ENCODE measurements at regions not wholly inside any gene's neighbourhood (a gene's known extent, or its start where the extent isn't known, plus 50 kb on each side); places are given as distances from the start of the nearest gene placed in this dataset.

- no peak overlapping the region for H2AFZ ChIP-seq (ENCODE audit: low read length)
- DNase-seq (ENCODE audit: low spot score) (no peak), FAIRE-seq (no peak), ATAC-seq (no peak)
- H3K27ac ChIP-seq (ENCODE audit: extremely low read length, insufficient read depth, low read length): no peak overlapping the region
- CTCF ChIA-PET (ENCODE audit: low intra/inter-chr PET ratio, low total read pairs): no interaction called here
- H3K4me1 ChIP-seq (ENCODE audit: insufficient read depth, low read length): no peaks in the 10 kb centered on the region
- TF ChIP-seq MXD3 (CRISPR knock-in tag; IDR thresholded peaks at IDR 0.05): no peak
- no peak for TF ChIP-seq MLXIP (CRISPR knock-in tag; IDR thresholded peaks at IDR 0.05; ENCODE audit: borderline replicate concordance)
- TF ChIP-seq MAFG (CRISPR knock-in tag; IDR thresholded peaks at IDR 0.05): no peak
- no peak for TF ChIP-seq RFX5 (IDR thresholded peaks at IDR 0.05; ENCODE audit: low read depth, low read length)
- no peak for TF ChIP-seq ZNF629 (CRISPR knock-in tag; conservative IDR thresholded peaks at IDR 0.05)
- TF ChIP-seq ZNF354B (CRISPR knock-in tag; IDR thresholded peaks at IDR 0.05): no peak
- no peak for TF ChIP-seq PBX3 (CRISPR knock-in tag; IDR thresholded peaks at IDR 0.05; ENCODE audit: borderline replicate concordance)
- TF ChIP-seq NFE2 (CRISPR knock-in tag; IDR thresholded peaks at IDR 0.05): no peak
- TF ChIP-seq SIN3A (IDR thresholded peaks at IDR 0.05; ENCODE audit: borderline replicate concordance, low read depth, low read length): no peak
- TF ChIP-seq ZNF501 (CRISPR knock-in tag; IDR thresholded peaks at IDR 0.05): no peak
- TF ChIP-seq ZNF280D (CRISPR knock-in tag; IDR thresholded peaks at IDR 0.05): no peak
- TF ChIP-seq NFATC3 (CRISPR knock-in tag; IDR thresholded peaks at IDR 0.05): no peak
- TF ChIP-seq ZNF383 (CRISPR knock-in tag; IDR thresholded peaks at IDR 0.05; ENCODE audit: borderline replicate concordance): no peak
- TF ChIP-seq ELF4 (CRISPR knock-in tag; IDR thresholded peaks at IDR 0.05; ENCODE audit: borderline replicate concordance): no peak
- no peaks in the 10 kb centered on the region for H3K79me2 ChIP-seq (ENCODE audit: insufficient read depth, low read length)
- no peaks in the 10 kb centered on the region for H3K9me3 ChIP-seq (ENCODE audit: low read length)
- H3K4me3 ChIP-seq (replicated peaks in 1 of 3; ENCODE audit: insufficient read depth in 1 of 3, low read depth in 2 of 3, low read length in 3 of 3): no peak overlapping the region
- H3K36me3 ChIP-seq (replicated peaks in 1 of 2; ENCODE audit: control insufficient read depth in 1 of 2, insufficient read depth in 2 of 2, low read length in 2 of 2): no peaks in the 10 kb centered on the region
- intact Hi-C loops (cut with micrococcal nuclease; ENCODE audit: unreplicated experiment): no loop called here
- H3K4me2 ChIP-seq (ENCODE audit: low read depth, low read length): no peak overlapping the region
- POLR2A ChIA-PET: no interaction called here
- H4K20me1 ChIP-seq (ENCODE audit: insufficient read depth, low read length): no peaks in the 10 kb centered on the region
- no peaks in the 10 kb centered on the region for H3K27me3 ChIP-seq (ENCODE audit: control insufficient read depth in 1 of 2, insufficient read depth in 2 of 2, low read length in 2 of 2)
- in situ Hi-C loops (cut with HindIII; ENCODE audit: extremely low pct_ligation_motif_present, low pct_unique_long_range_greater_than_20kb): no loop called here
- no TSS peak for BruUV-seq (replicated peaks)
- no peak overlapping the region for H3K9ac ChIP-seq (ENCODE audit: insufficient read depth, low read depth, low read length)
Measured at GRCh38 chr1:221279146-221279545, 399.9 kb downstream of the HLX start.

Data from HepG2 (cell line).